NCI-H187 treated with DMSO at 0.1 percent for 48 hours (cell line): ENCODE measurements at regions not wholly inside any gene's neighbourhood (a gene's known extent, or its start where the extent isn't known, plus 50 kb on each side); places are given as distances from the start of the nearest gene placed in this dataset.

Source experiments
- DNase-seq: peaks from one replicate; lab custom pipeline; 2025; lab: John Stamatoyannopoulos, UW

DNA sequence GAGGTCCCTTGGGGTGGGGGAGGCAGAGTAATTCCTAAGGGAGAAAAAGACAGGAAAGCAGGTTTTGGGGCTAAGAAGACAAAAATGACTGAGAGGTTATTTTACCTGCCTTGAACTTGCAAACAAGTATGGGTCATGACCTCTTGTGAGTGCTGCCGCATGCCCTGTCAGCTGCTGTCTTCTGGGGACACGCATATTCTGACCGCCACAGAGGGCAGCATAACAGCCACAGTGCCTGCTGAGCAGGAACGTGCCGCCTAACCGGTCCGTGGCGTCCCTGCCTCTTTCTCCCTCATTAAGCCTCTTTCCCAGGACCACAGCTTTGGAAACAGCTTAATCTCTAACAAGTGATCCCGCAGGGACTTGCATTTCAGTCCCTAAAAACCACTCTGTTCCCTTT lies 51.3 kb upstream of the KCNA1 start:
- no peak for DNase-seq

DNA sequence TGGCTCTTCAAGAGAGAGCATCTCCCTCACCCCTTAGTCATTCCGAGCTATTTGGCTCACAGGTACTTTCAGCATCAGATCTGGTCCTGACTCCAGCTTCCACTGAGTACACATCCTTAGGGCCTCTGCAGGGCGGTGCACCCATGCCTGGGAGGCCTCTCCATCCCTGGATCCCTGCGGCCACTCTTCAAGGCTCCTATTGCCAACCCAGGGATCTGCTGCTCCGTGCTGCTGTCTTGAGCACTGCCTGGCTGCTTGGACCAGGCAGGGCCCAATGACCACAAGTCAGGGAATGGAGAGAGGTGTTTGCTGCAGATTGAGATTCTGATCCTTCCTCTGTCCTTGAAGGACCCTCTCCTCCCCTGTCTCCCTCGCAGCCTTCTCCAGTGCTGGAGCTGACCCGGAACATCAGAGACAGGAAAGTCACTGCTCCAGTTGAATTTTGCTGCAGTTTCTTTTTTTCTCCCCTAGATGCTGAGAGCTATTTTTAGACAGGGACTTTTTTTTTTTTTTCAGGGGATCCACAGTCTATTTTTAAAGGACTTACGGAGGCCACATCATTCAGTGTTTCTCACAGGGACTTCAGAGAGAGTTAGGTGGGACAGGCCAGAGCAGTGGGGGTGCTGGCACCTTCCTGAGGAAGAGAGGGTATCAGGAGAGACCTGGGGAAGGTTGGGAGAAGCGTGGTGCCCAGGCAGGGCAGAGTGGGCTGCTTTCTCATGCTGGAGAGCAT lies 50.1 kb upstream of the KCNA1 start:
- no peak for DNase-seq
